SK-N-SH treated with all-trans-retinoic acid at 6 μM for 48 hours (cell line): ENCODE measurements at regions not wholly inside any gene's neighbourhood (a gene's known extent, or its start where the extent isn't known, plus 50 kb on each side); places are given as distances from the start of the nearest gene placed in this dataset.
"Not testable (repeated sequence)": the region's sequence is repeated elsewhere in the genome, so short reads cannot be mapped to it uniquely, and the experiment has no call there.

Experiments
- RARB ChIP-seq: fragments of 250-450 bp; sonication (Bioruptor Pico); IDR thresholded peaks from 2 replicates; pipeline ENCODE4 v1.8.0; 2021; ENCODE audit warnings: mild to moderate bottlenecking, moderate library complexity
- ZFP3 ChIP-seq: fragments of 250-450 bp; sonication (Bioruptor Pico); IDR thresholded peaks from 2 replicates; pipeline ENCODE4 v1.5.0; 2020; ENCODE audit warnings: mild to moderate bottlenecking, moderate library complexity

- not testable (repeated sequence) for TF ChIP-seq RARB, ZFP3 (CRISPR knock-in tag)
These were observed 61.9 kb upstream of the FRG2B start for GRCh38 chr10:133688441-133688912.
